DMS53 treated with DMSO at 0.1 percent for 48 hours (cell line): ENCODE measurements at regions not wholly inside any gene's neighbourhood (a gene's known extent, or its start where the extent isn't known, plus 50 kb on each side); places are given as distances from the start of the nearest gene placed in this dataset.

Experiments
- DNase-seq: peaks from one replicate; lab custom pipeline; 2025; ENCODE audit not compliant: unreplicated experiment; lab: John Stamatoyannopoulos, UW

DNA sequence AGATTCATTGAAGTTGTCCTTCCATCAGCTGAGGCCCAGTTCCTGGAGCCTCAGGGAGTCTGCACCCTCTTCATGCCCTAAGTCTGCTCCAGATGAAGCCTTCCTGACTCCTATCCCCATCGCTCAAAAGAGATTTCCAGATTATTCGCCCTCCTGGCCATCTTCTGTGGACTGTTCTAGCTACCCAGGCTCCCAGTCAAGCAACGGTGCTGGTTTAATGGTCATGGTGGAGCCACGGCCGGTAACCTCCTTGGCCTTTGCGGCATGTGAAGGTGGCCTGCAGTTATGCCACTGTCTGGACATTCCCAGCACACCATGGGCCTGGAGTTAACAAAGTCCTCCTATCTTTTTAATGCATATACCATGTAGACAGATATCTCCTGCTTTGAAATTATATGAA is 140.1 kb upstream of the ASB18 start:
- DNase-seq, result no peak

DNA sequence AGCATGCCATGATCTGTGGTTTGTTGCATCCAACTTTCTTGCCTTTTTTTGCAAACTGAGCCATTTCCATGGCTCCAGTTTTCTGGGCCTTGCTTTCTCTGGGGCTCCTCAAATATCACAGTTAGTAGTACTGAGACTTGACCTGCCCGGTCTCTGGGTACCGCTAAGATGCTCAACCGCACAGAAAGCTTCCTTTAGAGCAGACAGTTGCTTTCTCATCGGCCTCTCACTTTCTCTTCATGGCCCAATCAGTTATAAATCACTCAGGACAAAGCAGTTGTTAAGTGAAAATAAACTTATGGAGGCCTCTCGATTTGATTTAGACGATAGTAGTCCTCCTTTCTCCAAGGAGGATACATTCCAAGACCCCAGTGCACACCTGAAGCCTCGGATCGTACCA is 141.2 kb upstream of the ASB18 start:
- DNase-seq, result no peak

DNA sequence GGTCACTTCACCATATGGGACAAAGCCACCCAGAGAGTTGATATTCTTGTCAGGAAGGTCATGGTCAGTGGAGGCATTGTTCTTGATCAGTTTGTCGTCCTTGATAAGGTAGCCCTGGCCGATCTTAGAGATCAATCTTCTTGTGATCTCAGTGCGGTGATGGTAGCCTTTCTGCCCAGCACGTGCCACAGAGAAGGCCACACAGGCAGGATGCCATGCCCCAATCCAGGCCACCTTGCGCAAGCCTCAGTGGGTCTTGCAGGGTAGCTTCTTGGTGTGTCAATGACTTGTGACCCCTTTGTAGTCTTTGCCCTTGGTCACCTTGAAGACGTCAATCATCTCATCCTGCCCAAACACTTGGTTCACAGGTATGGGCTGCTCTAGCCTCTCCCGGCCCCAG is 143.9 kb upstream of the ASB18 start:
- no peak for DNase-seq

DNA sequence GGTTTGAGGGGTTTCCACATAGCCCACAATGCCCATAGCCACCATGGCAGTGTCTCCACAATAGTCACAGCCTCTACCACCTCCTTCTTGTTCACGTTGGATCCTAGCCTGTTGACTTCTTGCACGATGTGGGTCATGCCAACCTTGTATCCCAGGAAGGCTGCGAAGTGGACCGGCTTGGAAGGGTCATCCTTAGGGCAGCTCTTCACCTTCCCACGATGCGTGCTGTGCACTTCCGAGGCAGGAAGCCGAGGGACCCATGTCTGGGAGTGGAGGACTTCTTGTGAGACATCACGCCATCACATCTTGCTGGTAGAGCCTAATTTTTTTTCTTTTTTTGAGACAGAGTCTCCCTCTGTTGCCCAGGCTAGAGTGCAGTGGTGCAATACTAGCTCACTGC is 144.6 kb upstream of the ASB18 start:
- no peak for DNase-seq

DNA sequence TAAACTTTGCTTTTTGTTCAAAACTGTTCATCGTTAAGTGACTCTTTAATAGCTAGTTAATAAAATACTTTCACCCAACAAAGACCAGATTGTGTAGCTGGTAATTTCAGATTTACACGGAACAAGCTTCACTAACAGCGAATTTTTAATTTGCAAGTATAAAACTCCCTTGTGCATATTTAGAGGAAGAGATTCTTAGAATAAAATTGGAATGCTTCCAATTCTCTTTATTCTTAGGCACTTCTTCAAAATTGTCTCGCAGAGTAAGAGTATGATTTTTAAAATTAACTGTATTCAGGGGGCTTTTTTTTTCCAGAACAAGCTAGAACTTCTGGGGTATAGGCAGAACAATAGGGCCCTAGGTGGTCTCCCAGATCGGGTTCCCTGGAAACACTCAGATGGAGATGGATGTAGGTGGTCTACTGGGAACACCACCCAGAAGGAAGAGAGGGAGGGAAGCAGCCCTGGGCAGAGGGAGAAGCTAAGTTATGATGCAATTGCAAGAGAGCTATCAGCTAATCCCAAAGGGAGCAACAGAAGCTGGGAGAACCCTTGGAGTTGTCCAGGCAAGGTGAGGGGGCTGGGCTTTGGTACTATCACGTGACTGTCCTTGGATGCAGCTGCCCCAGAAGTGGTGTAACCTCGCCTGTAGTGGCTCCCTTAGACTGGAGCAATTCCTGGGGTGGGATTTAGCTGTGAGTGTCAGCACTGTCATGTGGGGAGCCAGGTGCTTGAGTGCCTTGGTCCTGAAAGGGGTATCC is 151.7 kb upstream of the ASB18 start:
- DNase-seq, result no peak

DNA sequence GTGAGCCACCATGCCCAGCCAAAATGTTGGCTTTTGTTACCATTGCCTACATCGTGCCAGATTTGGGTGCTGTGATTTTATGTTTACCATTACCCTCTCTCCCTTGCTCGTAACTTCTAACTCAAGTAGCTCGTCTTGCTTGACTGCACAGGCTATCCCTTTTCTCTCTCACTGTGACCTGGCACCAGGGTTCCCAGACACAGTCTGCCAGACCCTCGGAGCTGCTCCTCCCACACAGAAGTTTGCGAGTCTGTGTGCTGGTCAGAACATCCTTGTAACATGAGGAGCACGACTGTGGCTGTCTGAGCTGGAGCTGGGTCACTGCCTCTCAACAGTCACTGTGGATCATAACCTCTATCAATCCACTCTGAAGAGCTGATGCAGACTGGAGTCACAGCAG is 152.5 kb upstream of the ACKR3 start:
- DNase-seq, result no peak

DNA sequence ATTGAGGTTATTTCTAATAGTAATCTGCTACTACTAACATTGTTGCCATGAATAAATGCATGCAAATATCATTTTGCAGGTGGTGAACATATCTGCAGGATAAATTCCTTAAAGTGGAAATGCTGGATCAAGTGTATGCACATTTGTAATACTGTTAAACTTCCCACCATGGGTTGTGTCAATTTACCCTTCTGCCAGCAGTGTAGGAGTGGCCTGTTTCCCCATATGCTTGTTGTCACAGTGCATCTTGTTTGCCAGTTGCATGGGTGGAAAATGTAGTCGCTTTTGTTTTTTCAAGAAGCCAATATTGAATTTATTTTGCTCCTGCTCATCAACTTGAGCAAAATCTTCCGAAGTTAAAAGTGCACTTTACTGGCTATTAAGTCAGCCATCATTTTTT is 139.0 kb upstream of the ACKR3 start:
- no peak for DNase-seq

DNA sequence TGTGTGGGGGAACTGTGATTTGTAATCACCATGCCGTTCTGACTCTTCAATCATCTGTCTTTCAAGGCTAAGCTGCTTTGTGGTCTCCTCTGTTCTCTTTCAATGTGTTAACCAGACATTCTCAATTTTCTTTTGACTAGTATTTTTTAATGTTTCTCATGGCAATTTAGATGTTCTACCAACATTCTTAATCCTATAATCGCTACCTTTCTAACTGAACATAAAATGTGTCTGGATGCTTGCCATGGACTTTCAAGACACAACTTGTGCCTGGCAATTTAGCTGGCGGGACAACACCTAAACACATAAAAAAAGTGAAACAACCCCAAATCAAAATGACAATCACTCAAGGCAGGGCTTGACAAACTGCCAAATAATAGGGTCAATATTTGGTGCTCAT is 135.0 kb upstream of the ACKR3 start:
- DNase-seq, result no peak

DNA sequence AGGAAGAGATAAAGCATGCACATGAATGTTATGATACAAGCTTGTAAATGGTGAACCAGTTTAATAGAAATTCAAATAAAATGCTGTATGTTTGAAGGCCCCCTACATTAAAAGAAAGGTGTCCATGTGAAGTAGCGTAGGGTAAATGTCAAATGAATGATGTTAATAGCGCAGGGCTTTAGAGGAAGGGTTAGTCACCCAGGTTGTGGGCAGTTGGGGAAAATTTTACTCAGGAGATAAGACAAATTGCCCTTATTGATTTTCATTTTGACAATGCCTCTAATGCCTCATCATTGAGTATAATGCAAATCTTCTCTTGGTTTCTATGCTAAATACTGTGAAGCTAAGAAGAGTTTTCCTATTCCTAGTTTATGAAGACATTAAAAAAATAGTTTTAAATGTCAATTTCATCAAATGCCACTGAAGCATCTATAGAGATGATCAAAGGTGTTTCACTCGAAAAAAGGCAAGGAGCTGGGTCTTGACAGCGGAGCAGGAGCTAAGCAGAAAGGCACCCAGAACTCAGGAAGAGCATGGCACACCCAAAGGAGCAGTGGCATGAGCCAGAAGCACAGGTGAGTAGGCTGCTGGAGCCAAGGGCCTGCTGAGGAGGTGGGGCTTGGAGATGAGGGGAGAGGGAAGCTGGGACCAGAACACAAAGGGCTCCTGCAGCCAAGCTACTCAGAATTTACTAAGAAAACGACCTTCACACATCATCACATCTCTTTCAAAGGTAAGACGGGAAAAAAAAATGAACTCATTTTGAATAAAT is 129.3 kb upstream of the ACKR3 start:
- DNase-seq, result no peak

DNA sequence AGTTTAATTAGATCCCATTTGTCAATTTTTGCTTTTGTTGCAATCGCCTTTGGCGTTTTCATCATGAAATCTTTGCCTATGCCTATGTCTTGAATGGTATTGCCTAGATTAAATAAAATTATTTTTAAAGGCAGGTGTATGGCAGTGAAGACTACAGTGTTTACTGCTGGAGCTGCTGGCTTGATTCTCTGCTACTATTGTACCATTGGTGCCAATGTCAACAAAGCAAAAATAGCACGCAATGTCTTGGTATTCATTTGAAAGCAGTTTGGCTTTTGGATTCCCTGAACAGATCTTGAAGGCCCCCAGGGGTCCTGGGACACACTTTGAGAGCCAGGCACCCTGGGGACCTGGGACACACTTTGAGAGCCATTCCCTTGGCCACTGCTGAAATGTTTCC is 125.4 kb upstream of the ACKR3 start:
- no peak for DNase-seq

DNA sequence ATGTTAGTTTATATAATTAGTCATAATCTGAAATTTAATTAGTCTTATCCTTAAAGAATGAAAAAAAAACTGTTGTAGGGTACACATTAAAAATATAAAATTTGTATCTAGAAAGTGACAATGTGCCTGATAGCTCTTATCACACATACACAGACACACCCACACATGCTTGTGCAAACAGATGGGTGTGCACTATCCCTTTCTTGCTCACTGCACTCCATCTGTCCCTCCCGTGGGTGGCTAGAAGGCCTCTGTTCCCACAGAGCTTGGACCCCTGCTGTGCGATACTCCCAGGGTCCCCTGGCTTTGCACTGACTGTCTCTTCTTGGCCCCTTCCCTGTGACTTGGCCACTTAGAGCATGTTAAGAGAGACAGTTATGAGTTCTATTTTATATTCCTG is 123.9 kb upstream of the ACKR3 start:
- no peak for DNase-seq

DNA sequence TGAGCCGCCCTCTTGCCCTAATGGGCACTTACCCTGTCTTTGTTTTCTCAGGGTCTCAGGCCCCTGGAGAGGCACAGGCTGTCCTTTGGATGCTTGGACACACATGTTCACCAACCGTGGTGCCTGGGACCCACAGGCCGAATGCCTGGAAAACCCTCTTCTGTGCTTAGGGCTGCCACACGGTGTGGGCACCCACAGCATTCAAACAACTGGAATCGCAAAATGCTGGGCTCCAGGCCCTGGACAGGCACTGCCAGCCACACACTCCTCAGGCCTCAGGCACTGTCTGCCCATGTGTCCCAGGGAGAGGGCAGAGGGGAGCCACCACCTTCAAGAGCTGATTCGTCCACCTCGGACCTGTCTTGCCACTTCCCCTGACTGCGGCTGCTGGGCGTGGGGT is 123.1 kb upstream of the ACKR3 start:
- DNase-seq, result no peak

DNA sequence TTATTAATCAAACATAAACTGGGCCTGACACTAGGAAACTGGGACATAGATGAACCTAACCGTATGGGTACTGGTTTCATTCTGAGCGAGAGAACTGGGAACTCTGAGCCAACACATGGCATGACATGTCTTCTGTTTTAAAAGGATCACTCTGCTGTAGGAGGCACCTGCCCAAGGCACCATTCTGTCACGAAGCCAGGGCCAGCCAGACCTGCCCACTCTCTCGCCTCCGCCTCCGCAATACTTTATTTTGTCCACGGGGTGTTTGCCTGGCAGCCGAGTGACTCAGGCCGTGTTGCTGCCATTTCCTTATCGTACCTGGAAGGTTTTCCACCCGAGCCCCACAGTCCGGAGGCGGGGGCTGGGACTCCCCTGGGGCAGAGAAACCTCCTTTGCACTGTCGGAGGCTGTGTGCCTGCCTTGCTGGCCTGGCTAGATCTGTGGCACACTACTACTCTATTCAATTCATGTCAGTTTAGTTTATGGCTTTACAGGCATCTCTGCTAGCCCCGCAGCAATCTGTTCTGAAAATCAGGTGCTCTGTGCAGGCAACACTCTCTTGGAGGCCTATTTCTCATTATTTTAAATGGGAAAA is 120.4 kb upstream of the ACKR3 start:
- no peak for DNase-seq

DNA sequence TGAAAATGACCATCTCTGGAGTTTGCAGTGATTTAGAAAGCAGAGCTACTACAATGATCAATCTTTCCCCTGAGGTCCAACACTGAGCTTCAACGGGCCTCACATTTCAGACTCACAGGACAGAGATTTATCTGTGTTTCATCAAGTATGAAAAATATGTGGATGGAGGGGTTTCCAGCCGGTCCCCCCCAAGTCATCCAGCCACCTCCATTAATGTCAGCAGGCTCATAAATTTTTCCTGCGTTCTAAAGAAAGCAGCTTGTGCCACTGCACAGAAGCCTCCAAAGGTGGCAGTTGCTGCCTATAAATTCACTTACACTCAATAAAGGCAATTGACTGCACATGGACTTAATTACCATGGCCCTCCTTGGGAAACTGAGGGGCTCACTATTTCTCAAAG is 117.4 kb upstream of the ACKR3 start:
- no peak for DNase-seq

DNA sequence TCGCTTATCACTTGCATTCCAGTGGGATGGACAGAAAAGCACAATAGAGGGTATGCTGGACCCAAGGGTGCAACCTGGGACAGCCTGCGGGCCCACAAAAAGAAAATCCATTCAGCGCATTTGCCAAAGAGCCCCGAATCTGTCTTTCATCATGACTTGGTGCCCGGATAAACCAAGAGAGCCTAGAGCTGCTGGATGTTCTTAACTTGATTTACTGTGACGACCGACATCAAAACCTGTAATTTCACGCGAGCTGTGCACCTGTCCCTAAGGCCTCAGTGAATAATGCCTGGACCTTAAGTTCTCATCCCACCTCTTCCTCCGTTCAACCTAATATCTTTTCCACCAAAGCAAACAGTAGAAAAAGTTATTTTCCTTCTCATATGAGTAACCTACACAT is 115.5 kb upstream of the ACKR3 start:
- no peak for DNase-seq

DNA sequence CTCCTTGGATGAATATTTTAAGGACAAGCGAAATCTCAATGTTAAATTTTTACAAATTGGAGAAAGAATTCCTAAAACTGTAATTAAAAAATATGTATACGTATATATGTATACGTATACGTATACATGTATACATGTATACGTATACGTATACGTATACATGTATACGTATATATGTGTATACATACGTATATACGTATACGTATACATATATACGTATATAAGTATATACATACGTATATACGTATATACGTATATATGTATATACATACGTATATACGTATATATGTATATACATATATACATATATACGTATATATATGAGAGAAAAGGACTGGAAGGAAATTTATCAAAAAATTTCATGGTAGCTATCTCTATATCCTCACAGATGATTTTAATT is 110.2 kb upstream of the ACKR3 start:
- DNase-seq, result no peak

DNA sequence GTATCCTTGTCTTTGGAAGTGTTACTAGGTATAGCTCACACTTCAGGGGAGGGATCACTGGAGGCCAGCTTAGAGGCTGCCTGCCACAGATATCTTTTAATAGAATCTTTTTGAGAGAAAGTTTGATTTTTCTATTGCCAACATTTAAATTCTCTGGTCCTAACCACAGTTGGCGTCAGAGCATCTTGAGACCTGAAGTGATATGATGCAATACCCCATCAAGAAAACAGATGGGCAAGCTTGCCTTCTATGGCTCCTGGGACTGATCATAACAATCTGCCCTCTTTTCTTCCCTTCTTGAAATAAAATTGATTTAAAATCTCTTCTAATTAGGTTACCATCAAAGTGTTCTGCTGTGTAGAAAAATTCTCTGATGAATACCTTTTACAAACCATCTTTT is 105.5 kb upstream of the ACKR3 start:
- peak; percentile 1 for DNase-seq

DNA sequence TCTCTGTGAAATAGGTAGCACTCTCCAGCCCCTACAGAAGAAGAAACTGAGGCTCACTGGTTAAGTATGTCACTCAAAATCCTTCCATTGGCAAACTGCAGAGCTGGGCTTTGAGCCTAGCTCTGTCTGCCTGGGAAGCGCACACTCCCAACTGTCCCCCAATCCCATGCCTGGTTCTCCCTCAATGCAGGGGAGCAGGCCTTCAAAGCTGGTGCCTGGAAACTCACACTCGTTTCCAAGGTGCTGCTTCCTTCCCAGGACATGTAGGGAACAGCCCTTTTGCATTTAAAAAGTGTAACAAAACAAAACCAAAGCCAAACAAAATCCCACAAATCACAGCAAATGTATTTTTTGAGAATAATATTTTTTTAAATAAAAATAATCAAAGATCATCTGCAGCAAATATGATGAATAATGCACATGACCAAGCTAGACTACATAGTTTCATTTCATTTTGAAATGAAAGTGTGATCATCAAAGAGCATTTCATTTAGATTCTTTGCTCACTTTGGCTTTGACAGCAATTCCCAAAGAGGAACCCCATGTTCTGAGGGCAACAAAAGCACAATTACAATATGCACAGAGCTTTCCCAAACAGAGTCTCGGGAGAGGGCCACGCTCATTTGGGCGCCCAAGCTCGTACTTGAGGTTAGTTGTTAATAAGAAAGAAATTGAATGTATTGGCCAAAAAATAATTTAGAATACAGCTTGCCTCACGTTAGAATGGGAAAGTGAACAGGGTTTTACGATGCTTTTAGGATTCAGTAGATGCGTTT is 96.7 kb upstream of the ACKR3 start:
- DNase-seq, result no peak

DNA sequence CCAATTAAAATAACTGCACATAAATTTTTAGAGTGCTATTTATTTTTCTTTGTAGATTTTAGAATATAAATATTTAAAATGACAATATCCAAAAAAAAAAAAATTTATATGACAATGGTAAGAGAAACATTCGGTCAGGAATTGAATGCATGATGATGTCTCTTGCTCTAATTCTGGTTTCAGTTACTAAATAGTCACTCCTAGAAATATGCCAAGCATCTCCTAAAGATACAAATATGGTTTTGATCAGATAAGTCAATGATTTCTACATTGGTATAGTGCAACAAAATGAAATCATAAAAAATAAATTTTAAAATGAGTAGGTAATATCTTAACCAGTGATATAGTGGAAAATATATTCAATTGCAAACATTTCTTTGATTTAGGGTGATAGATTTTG is 95.9 kb upstream of the ACKR3 start:
- DNase-seq, result no peak

DNA sequence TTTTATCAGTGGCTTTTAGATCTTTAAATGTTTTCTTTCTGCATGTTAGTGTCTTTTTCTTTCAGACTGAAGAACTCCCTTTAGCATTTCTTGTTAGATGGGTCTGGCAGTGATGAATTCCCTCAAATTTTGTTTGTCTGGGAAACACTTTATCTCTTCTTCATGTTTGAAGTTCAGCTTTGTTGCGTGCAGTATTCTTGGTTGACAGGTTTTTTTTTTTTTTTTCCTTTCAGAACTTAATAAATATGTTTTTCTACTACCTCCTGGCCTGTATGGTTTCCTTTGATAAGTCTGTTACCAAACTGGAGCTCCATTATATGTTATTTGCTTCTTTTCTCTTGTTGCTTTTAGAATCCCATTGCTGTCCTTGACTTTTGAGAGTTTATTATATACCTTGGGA is 89.8 kb upstream of the ACKR3 start:
- no peak for DNase-seq

DNA sequence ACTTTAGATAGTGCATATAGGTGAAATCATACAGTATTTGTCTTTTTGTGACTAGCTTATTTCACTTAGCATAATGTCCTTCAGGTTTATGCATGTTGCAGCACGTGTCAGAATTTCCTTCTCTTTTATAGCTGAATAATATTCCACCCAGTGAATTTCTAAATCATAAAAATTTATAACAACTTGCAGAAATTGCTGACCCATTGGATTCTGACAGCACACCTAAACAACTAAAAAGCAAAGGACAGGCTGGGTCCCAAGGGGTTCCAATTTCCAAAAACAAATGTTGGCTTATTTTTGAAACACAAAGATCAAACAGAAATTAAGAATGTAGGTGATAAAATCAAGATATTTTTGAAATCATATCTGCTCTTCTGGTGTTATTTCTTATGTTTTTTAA is 86.5 kb upstream of the ACKR3 start:
- no peak for DNase-seq

DNA sequence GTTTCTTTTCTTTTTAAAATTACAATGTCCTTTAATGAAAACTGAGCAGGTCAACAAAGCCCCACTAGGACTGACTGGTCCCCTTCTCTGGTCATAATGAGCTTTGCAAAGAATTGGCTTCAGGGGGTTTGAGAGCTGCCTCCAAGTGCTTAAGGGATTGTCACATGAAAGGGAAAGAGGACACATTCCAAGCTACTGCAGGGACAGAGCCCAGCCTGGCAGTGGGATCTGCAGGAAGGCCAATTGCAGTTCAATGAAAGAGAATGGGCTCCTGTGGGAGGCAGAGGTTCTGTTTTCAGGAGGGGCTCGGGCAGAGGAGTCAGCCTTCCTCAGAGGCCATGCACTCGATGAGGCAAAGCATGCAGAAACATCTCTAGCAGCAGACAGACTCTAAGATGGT is 84.1 kb upstream of the ACKR3 start:
- no peak for DNase-seq
